Nephron (organoid): ENCODE measurements at regions not wholly inside any gene's neighbourhood (a gene's known extent, or its start where the extent isn't known, plus 50 kb on each side); places are given as distances from the start of the nearest gene placed in this dataset.

Source experiments
- H3K27ac Mint-ChIP-seq, 3 experiments: 2 replicates each; pipeline ENCODE4 v1.8.0; 2020; ENCODE audit warnings: mixed read lengths in 3 of 3, mild to moderate bottlenecking in 2 of 3, moderate library complexity in 1 of 3
- H3K27me3 Mint-ChIP-seq: 2 replicates; pipeline ENCODE4 v1.8.0; 2021; ENCODE audit warnings: low read depth, mild to moderate bottlenecking, moderate library complexity, mixed read lengths
- H3K36me3 Mint-ChIP-seq: 2 replicates; pipeline ENCODE4 v1.8.0; 2020; ENCODE audit warnings: low read depth, mixed read lengths
- H3K4me1 Mint-ChIP-seq: 2 replicates; pipeline ENCODE4 v1.8.0; 2020; ENCODE audit warnings: mixed read lengths
- H3K4me3 Mint-ChIP-seq, 3 experiments: 2 replicates each; pipeline ENCODE4 v1.8.0; 2020; ENCODE audit warnings: mild to moderate bottlenecking in 3 of 3, mixed read lengths in 3 of 3, moderate library complexity in 2 of 3
- H3K9me3 Mint-ChIP-seq: 2 replicates; pipeline ENCODE4 v1.8.0; 2020; ENCODE audit warnings: mixed read lengths
- TF ChIP-seq, protein P1 (sequence below), 3 experiments: fragments of 200-600 bp; sonication (generic); IDR thresholded peaks; one replicate each; pipeline ENCODE4 v1.5.0; 2021; ENCODE audit warnings: antibody characterized with exemption in 3 of 3; ENCODE audit not compliant: unreplicated experiment in 3 of 3

DNA sequence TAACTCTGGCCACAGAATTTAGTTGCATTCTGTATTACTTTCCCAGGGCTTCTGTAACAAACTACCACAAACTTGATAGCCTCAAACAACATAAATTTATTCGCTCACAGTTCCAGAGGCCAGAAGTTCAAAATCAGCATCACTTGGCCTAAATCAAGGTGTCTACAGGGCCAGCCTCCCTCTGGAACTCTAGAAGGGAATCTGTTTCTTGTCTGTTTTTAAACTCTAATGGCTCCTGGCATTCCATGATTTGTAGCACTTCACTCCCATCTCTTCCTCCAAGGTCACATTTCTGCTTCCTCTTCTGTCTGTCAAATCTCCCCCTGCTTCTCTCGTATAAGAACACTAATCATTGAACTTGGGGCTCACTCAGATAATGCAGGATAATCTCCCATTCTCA lies 151.9 kb upstream of the ARPP21 start:
- Mint-ChIP-seq H3K36me3 (no peaks in the 10 kb centered on the region), H3K9me3 (no peaks in the 10 kb centered on the region), H3K4me3 (no peak overlapping the region), H3K4me1 (peaks cover 45% of the 10 kb centered on the region), H3K27ac (peak overlapping the region in 2 of 3 experiments; percentile 15 to 19), H3K27me3 (no peaks in the 10 kb centered on the region)
- TF ChIP-seq, protein P1, sequence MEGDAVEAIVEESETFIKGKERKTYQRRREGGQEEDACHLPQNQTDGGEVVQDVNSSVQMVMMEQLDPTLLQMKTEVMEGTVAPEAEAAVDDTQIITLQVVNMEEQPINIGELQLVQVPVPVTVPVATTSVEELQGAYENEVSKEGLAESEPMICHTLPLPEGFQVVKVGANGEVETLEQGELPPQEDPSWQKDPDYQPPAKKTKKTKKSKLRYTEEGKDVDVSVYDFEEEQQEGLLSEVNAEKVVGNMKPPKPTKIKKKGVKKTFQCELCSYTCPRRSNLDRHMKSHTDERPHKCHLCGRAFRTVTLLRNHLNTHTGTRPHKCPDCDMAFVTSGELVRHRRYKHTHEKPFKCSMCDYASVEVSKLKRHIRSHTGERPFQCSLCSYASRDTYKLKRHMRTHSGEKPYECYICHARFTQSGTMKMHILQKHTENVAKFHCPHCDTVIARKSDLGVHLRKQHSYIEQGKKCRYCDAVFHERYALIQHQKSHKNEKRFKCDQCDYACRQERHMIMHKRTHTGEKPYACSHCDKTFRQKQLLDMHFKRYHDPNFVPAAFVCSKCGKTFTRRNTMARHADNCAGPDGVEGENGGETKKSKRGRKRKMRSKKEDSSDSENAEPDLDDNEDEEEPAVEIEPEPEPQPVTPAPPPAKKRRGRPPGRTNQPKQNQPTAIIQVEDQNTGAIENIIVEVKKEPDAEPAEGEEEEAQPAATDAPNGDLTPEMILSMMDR (IDR thresholded peaks at IDR 0.05; ENCODE audit: unreplicated experiment in 3 of 3), result no peak

DNA sequence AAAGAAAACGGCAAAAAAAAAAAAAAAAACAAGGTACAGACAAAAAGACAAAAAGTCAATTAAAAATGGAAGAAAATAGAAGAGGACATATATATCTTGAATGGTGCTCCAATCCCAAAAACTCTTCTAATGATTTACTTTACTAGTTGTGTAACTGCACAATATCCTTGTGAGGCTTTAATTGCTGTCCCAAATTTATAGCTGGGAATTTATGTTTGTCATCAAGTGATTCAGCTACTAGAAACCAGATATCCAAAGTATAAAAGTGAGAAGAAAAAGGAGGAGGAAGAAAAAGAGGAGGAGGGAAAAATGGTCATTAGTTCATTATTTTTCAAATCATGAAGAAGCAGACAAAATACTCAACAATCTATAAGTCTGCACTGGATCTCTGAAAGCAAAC lies 150.8 kb upstream of the ARPP21 start:
- H3K27me3 Mint-ChIP-seq, result no peaks in the 10 kb centered on the region
- H3K4me1 Mint-ChIP-seq, result peaks cover 56% of the 10 kb centered on the region

DNA sequence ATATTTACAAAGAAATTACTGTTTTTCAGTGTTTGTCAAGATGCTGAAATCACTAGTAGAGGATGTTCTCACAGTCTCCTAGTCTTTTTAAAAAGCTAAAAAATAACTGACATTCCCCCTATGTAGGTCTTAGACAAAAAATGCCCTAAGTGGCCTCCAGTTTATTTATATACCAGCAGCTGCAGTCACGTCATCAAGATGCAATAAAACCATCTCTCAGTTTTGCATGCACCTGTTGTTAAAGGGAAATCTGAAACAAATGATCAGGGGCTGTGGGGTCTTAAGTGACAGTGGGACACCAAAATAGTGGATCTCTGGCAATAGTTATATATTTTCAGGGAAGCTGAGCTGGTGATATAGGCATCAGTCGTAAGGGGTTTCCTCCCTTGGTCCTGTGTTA lies 146.5 kb upstream of the ARPP21 start:
- peaks cover 2% of the 10 kb centered on the region for H3K9me3 Mint-ChIP-seq
- no peak overlapping the region for H3K4me3 Mint-ChIP-seq
- H3K4me1 Mint-ChIP-seq, result peaks cover 33% of the 10 kb centered on the region
- no peaks in the 10 kb centered on the region for H3K36me3 Mint-ChIP-seq
- no peaks in the 10 kb centered on the region for H3K27me3 Mint-ChIP-seq
- TF ChIP-seq, protein P1 (IDR thresholded peaks at IDR 0.05; ENCODE audit: unreplicated experiment in 3 of 3), result no peak
- H3K27ac Mint-ChIP-seq, result peak overlapping the region; percentile 18 to 54 (median 44)

More for the DNA sequence above, 150.8 kb upstream of the ARPP21 start:
- Mint-ChIP-seq H3K36me3 (no peaks in the 10 kb centered on the region), H3K27ac (no peak overlapping the region), H3K9me3 (no peaks in the 10 kb centered on the region), H3K4me3 (no peak overlapping the region)
- TF ChIP-seq, protein P1 (IDR thresholded peaks at IDR 0.05; ENCODE audit: unreplicated experiment in 3 of 3), result no peak

DNA sequence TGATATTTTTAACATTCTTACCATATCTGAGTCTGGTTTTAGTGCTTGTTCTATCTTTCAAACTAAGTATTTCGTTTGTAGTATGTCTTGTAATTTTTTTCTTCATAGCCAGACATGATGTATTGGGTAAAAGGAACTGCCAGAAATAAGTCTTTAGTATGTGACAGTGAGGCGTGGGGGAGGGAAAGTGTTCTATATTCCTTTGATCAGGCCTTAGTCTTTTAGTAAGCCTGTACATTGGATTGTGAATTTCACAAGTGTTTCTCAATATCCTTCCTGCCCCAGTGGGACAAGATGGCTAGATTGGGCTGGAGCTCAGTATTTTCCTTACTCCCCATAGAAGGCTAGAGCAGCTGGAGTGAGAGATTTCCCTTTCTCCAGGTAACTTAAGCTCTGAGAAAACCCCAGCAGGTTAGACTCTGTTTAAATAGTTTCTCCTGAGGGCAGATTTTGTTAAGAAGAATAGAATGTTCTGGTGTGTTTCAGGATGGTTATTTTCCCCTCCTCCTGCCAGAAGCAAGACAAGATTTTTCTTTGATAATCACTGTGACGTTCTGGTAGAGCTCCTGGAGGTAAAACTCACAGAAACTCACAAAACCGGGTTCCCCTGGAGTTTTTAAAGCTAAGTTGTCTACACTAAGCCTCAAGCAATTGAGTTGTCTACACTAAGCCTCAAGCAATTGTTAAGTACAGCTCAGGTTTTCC lies 140.7 kb upstream of the ARPP21 start:
- TF ChIP-seq, protein P1 (IDR thresholded peaks at IDR 0.05; ENCODE audit: unreplicated experiment in 3 of 3), result no peak
- no peak overlapping the region for H3K4me3 Mint-ChIP-seq
- H3K36me3 Mint-ChIP-seq, result peaks cover 3% of the 10 kb centered on the region
- H3K27ac Mint-ChIP-seq, result no peak overlapping the region
- H3K4me1 Mint-ChIP-seq, result peaks cover 20% of the 10 kb centered on the region
- H3K27me3 Mint-ChIP-seq, result no peaks in the 10 kb centered on the region
- H3K9me3 Mint-ChIP-seq, result peaks cover 6% of the 10 kb centered on the region

DNA sequence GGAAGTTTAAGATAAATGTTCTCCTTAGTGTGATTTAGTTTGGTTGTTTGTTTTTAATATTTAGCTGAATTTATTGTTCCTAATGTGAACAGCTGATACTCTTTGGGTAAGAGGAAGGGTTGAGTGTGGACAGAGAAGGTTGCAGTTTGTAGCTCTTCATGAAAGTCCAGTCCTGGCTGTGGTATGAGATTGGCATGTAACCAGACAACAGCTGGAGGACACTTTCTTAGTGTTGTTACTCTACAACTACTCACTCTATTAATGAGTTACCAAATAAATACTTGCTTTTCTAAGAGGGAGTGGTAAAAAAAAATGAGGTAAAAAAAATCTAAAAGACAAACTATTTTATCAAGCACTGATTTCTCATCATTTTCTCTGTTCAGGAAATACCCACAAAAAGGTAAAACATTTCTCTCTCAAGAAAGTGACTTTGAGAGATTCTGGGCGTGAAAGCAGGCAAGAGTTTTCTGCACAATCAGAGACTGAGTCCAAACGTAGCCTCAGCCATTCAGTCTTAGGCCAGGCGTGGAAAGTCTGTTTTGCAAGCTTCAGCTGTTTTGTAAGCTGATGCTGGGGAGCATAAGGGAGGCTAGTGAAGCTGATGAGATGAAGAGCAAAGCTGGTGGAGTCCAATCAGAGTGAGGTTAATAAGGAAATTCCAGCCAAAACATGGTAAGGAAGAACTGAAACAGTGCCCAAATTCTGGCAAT lies 138.5 kb upstream of the ARPP21 start:
- H3K9me3 Mint-ChIP-seq, result peaks cover 8% of the 10 kb centered on the region

More for the DNA sequence above, 138.5 kb upstream of the ARPP21 start:
- Mint-ChIP-seq H3K27me3 (peaks cover under 1% of the 10 kb centered on the region), H3K4me3 (peak overlapping the region in 2 of 3 experiments; percentile 7 to 21), H3K36me3 (peaks cover 3% of the 10 kb centered on the region), H3K4me1 (peaks cover 25% of the 10 kb centered on the region), H3K27ac (peak overlapping the region; percentile 95 to 98 (median 97))
- TF ChIP-seq, protein P1 (IDR thresholded peaks at IDR 0.05; ENCODE audit: unreplicated experiment in 3 of 3), result no peak
